Fibroblast of lung (primary cell): ENCODE measurements at regions not wholly inside any gene's neighbourhood (a gene's known extent, or its start where the extent isn't known, plus 50 kb on each side); places are given as distances from the start of the nearest gene placed in this dataset.

Experiments used
- DNase-seq, 2 donors: peaks; one replicate each; pipeline versions ENCODE4 v3.0.0 to v3.0.0-alpha.2; 2010; ENCODE audit warnings: low read depth in 2 of 2
- H2AFZ ChIP-seq: 2 replicates; pipeline ENCODE4 v1.5.1; 2012; ENCODE audit warnings: low read length, control low read depth, inconsistent platforms
- H3K27ac ChIP-seq: 2 replicates; pipeline ENCODE4 v1.5.1; 2011; ENCODE audit warnings: low read length, control low read depth; ENCODE audit not compliant: insufficient read depth
- H3K27me3 ChIP-seq: 2 replicates; pipeline ENCODE4 v1.5.1; 2011; ENCODE audit warnings: mild to moderate bottlenecking, low read length; ENCODE audit not compliant: control insufficient read depth, insufficient read depth
- H3K36me3 ChIP-seq: 2 replicates; pipeline ENCODE4 v1.5.1; 2011; ENCODE audit warnings: low read length; ENCODE audit not compliant: control insufficient read depth, insufficient read depth
- H3K4me1 ChIP-seq: 2 replicates; pipeline ENCODE4 v1.5.1; 2011; ENCODE audit warnings: low read length; ENCODE audit not compliant: control insufficient read depth, insufficient read depth; ENCODE audit errors: extremely low read depth
- H3K4me2 ChIP-seq: 2 replicates; pipeline ENCODE4 v1.5.1; 2011; ENCODE audit warnings: low read length, control low read depth; ENCODE audit not compliant: insufficient read depth; ENCODE audit errors: extremely low read depth
- H3K4me3 ChIP-seq, 4 experiments: fragments of 200-600 bp in 1 of 4; sonication (generic) in 1 of 4; replicated peaks in 1 of 4; 2 replicates each; pipeline ENCODE4 v1.5.1; 2011 to 2016; ENCODE audit warnings: low read length in 4 of 4, low read depth in 3 of 4, mild to moderate bottlenecking in 3 of 4, control low read depth in 2 of 4, inconsistent platforms in 1 of 4, mixed read lengths in 1 of 4; ENCODE audit not compliant: insufficient read depth in 1 of 4; ENCODE audit errors: control extremely low read depth in 1 of 4
- H3K79me2 ChIP-seq: 2 replicates; pipeline ENCODE4 v1.5.1; 2012; ENCODE audit warnings: mild to moderate bottlenecking, low read length, inconsistent platforms; ENCODE audit not compliant: control insufficient read depth, insufficient read depth
- H3K9ac ChIP-seq: 2 replicates; pipeline ENCODE4 v1.5.1; 2011; ENCODE audit warnings: mild to moderate bottlenecking, low read length, control low read depth; ENCODE audit not compliant: insufficient read depth
- H3K9me3 ChIP-seq: 2 replicates; pipeline ENCODE4 v1.5.1; 2012; ENCODE audit warnings: low read depth, low read length; ENCODE audit not compliant: control insufficient read depth, insufficient read depth
- H4K20me1 ChIP-seq: 2 replicates; pipeline ENCODE4 v1.5.1; 2011; ENCODE audit warnings: low read length; ENCODE audit not compliant: control insufficient read depth, insufficient read depth; ENCODE audit errors: extremely low read depth
- EZH2 ChIP-seq: IDR thresholded peaks from 2 replicates; pipeline ENCODE4 v1.5.1; 2012; ENCODE audit warnings: low read length, control low read depth, mild to moderate bottlenecking; ENCODE audit errors: missing control alignments
- TF ChIP-seq, protein P1 (sequence below), 2 donors: IDR thresholded peaks in 1 of 2; conservative IDR thresholded peaks in 1 of 2; 1 replicate in 1 of 2; 2 replicates in 1 of 2; pipeline ENCODE4 v1.5.1; 2011 to 2012; ENCODE audit warnings: low read length in 2 of 2, control low read depth in 1 of 2, inconsistent platforms in 1 of 2, low read depth in 1 of 2, mild to moderate bottlenecking in 1 of 2

DNA sequence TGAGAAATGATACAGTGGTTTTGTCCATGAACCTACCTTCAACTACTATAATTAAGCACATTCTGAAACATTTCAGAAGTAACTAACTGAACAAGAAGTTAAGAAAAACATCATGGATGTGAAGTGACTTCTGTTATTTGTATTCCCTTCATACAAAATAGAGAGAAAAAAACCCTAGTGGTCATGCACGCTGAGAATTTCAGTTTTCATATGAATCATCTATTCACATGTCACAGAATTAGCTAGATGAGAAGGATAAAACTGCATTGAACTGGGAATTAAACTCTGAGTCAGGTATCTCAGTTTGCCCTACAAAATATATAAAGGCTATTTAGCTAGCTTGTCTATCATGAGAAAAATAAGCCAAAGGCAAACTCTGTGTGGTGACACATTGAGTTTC lies 451.8 kb upstream of the FTMT start:
- Histone ChIP-seq H3K79me2 (no peaks in the 10 kb centered on the region), H3K4me1 (no peaks in the 10 kb centered on the region), H2AFZ (no peak overlapping the region), H3K27ac (no peak overlapping the region), H4K20me1 (no peaks in the 10 kb centered on the region), H3K9ac (no peak overlapping the region), H3K4me3 (no peak overlapping the region), H3K9me3 (no peaks in the 10 kb centered on the region), H3K27me3 (no peaks in the 10 kb centered on the region), H3K36me3 (no peaks in the 10 kb centered on the region), H3K4me2 (no peak overlapping the region)
- TF ChIP-seq, protein P1, sequence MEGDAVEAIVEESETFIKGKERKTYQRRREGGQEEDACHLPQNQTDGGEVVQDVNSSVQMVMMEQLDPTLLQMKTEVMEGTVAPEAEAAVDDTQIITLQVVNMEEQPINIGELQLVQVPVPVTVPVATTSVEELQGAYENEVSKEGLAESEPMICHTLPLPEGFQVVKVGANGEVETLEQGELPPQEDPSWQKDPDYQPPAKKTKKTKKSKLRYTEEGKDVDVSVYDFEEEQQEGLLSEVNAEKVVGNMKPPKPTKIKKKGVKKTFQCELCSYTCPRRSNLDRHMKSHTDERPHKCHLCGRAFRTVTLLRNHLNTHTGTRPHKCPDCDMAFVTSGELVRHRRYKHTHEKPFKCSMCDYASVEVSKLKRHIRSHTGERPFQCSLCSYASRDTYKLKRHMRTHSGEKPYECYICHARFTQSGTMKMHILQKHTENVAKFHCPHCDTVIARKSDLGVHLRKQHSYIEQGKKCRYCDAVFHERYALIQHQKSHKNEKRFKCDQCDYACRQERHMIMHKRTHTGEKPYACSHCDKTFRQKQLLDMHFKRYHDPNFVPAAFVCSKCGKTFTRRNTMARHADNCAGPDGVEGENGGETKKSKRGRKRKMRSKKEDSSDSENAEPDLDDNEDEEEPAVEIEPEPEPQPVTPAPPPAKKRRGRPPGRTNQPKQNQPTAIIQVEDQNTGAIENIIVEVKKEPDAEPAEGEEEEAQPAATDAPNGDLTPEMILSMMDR (conservative IDR thresholded peaks at IDR 0.05 in 1 of 2, IDR thresholded peaks at IDR 0.05 in 1 of 2; ENCODE audit: low read depth in 1 of 2, low read length in 2 of 2) = no peak
- no peak for DNase-seq

DNA sequence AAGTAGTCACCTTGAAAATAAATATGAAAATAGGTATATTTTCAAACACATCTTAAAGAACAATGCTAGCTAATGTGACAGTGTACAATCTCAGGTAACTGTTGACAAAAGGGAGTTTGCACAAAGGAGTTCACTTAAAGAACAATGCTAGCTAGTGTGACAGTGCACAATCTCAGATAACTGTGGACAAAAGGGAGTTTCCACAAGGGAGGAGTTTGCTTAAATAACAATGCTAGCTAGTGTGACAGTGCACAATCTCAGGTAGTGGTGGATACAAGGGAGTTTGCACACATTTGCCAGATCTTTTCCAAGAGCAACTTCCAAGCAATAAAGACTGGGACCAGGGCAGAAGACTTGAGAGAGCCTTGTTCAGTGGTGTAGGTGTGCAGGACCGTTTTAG lies 442.9 kb upstream of the FTMT start:
- no peak overlapping the region for H3K9ac ChIP-seq
- H3K4me1 ChIP-seq = no peaks in the 10 kb centered on the region
- H3K4me3 ChIP-seq = no peak overlapping the region
- no peaks in the 10 kb centered on the region for H3K36me3 ChIP-seq
- H3K27ac ChIP-seq = no peak overlapping the region
- no peaks in the 10 kb centered on the region for H3K27me3 ChIP-seq
- TF ChIP-seq, protein P1 (conservative IDR thresholded peaks at IDR 0.05 in 1 of 2, IDR thresholded peaks at IDR 0.05 in 1 of 2; ENCODE audit: low read depth in 1 of 2, low read length in 2 of 2) = no peak
- no peak for TF ChIP-seq EZH2
- H3K9me3 ChIP-seq = no peaks in the 10 kb centered on the region
- no peak overlapping the region for H3K4me2 ChIP-seq
- H4K20me1 ChIP-seq = no peaks in the 10 kb centered on the region
- H2AFZ ChIP-seq = no peak overlapping the region
- DNase-seq = no peak
- no peaks in the 10 kb centered on the region for H3K79me2 ChIP-seq

DNA sequence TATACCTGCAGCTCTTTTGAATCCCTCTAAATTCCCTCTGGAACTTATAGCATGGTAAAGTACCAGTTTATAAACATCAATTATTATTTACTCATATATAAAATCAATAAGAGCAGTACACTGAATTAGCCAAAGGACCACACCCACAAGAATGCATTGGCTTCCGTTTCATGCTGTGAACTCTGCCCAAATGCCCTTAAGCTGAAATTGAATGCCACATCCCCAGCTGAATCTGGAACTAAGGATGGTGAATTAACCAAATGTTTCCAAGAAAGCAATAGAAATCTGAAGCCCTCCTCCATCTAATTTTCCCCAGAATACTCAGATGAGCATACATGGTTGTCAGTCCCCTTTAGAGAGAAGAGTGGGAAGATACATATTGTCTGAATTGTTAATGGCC lies 436.4 kb upstream of the FTMT start:
- Histone ChIP-seq H3K79me2 (no peaks in the 10 kb centered on the region), H3K36me3 (no peaks in the 10 kb centered on the region), H3K27ac (no peak overlapping the region), H3K4me2 (no peak overlapping the region), H3K27me3 (no peaks in the 10 kb centered on the region), H3K4me1 (no peaks in the 10 kb centered on the region), H3K4me3 (no peak overlapping the region), H3K9me3 (no peaks in the 10 kb centered on the region), H3K9ac (no peak overlapping the region), H2AFZ (no peak overlapping the region), H4K20me1 (no peaks in the 10 kb centered on the region)
- no peak for TF ChIP-seq EZH2
- TF ChIP-seq, protein P1 (conservative IDR thresholded peaks at IDR 0.05 in 1 of 2, IDR thresholded peaks at IDR 0.05 in 1 of 2; ENCODE audit: low read depth in 1 of 2, low read length in 2 of 2) = no peak
- DNase-seq = no peak
